ENCODE measurements at regions not wholly inside any gene's neighbourhood (a gene's known extent, or its start where the extent isn't known, plus 50 kb on each side); places are given as distances from the start of the nearest gene placed in this dataset.

GRCh38 chr22:48588878-48589450 lies 1238.7 kb downstream of the BRD1 start:
- Histone ChIP-seq H3K27ac (ENCODE audit: low read length) (no peak overlapping the region), H3K9ac (ENCODE audit: low read length in 2 of 2) (no peak overlapping the region), H3K9me3 (ENCODE audit: control insufficient read depth in 2 of 2, low read length in 2 of 2) (no peaks in the 10 kb centered on the region), H3K36me3 (ENCODE audit: control insufficient read depth in 2 of 2, insufficient read depth in 2 of 2, low read length in 2 of 2) (no peaks in the 10 kb centered on the region), H3K4me1 (ENCODE audit: control insufficient read depth, insufficient read depth, low read length) (no peaks in the 10 kb centered on the region), H3K27me3 (ENCODE audit: control insufficient read depth in 1 of 2, insufficient read depth in 2 of 2, low read length in 2 of 2) (peaks cover 17 to 20% of the 10 kb centered on the region in 2 donors), H3K4me3 (ENCODE audit: low read length in 2 of 2) (no peak overlapping the region)

- Histone ChIP-seq H3K36me3 (ENCODE audit: control insufficient read depth in 2 of 2, insufficient read depth in 2 of 2, low read length in 2 of 2) (no peaks in the 10 kb centered on the region), H3K4me3 (ENCODE audit: low read length in 2 of 2) (no peak overlapping the region), H3K9ac (ENCODE audit: low read length in 2 of 2) (no peak overlapping the region), H3K27me3 (ENCODE audit: control insufficient read depth in 1 of 2, insufficient read depth in 2 of 2, low read length in 2 of 2) (peaks cover 19 to 20% of the 10 kb centered on the region in 2 donors), H3K27ac (ENCODE audit: low read length) (no peak overlapping the region), H3K4me1 (ENCODE audit: control insufficient read depth, insufficient read depth, low read length) (no peaks in the 10 kb centered on the region), H3K9me3 (ENCODE audit: control insufficient read depth in 2 of 2, low read length in 2 of 2) (no peaks in the 10 kb centered on the region)
These were observed 1239.4 kb downstream of the BRD1 start for GRCh38 chr22:48588151-48588877.

GRCh38 chr22:48587236-48587865 lies 1240.3 kb downstream of the BRD1 start:
- no peaks in the 10 kb centered on the region for H3K36me3 ChIP-seq (ENCODE audit: control insufficient read depth in 2 of 2, insufficient read depth in 2 of 2, low read length in 2 of 2)
- H3K9me3 ChIP-seq (ENCODE audit: control insufficient read depth in 2 of 2, low read length in 2 of 2): no peaks in the 10 kb centered on the region
- peaks cover 19 to 23% of the 10 kb centered on the region in 2 donors for H3K27me3 ChIP-seq (ENCODE audit: control insufficient read depth in 1 of 2, insufficient read depth in 2 of 2, low read length in 2 of 2)

GRCh38 chr22:48586799-48587185 lies 1240.9 kb downstream of the BRD1 start:
- Histone ChIP-seq H3K4me1 (ENCODE audit: control insufficient read depth, insufficient read depth, low read length) (no peaks in the 10 kb centered on the region), H3K27ac (ENCODE audit: low read length) (no peak overlapping the region), H3K9me3 (ENCODE audit: control insufficient read depth in 2 of 2, low read length in 2 of 2) (no peaks in the 10 kb centered on the region), H3K4me3 (ENCODE audit: low read length in 2 of 2) (no peak overlapping the region), H3K36me3 (ENCODE audit: control insufficient read depth in 2 of 2, insufficient read depth in 2 of 2, low read length in 2 of 2) (no peaks in the 10 kb centered on the region), H3K27me3 (ENCODE audit: control insufficient read depth in 1 of 2, insufficient read depth in 2 of 2, low read length in 2 of 2) (peaks cover 19 to 23% of the 10 kb centered on the region in 2 donors), H3K9ac (ENCODE audit: low read length in 2 of 2) (no peak overlapping the region)

More at GRCh38 chr22:48587236-48587865, 1240.3 kb downstream of the BRD1 start:
- no peak overlapping the region for H3K4me3 ChIP-seq (ENCODE audit: low read length in 2 of 2)
- H3K9ac ChIP-seq (ENCODE audit: low read length in 2 of 2): no peak overlapping the region
- no peaks in the 10 kb centered on the region for H3K4me1 ChIP-seq (ENCODE audit: control insufficient read depth, insufficient read depth, low read length)
- no peak overlapping the region for H3K27ac ChIP-seq (ENCODE audit: low read length)

GRCh38 chr22:48585916-48586798 lies 1241.5 kb downstream of the BRD1 start:
- Histone ChIP-seq H3K36me3 (ENCODE audit: control insufficient read depth in 2 of 2, insufficient read depth in 2 of 2, low read length in 2 of 2) (no peaks in the 10 kb centered on the region), H3K27me3 (ENCODE audit: control insufficient read depth in 1 of 2, insufficient read depth in 2 of 2, low read length in 2 of 2) (peaks cover 19 to 23% of the 10 kb centered on the region in 2 donors), H3K4me3 (ENCODE audit: low read length in 2 of 2) (no peak overlapping the region), H3K27ac (ENCODE audit: low read length) (no peak overlapping the region), H3K4me1 (ENCODE audit: control insufficient read depth, insufficient read depth, low read length) (no peaks in the 10 kb centered on the region), H3K9me3 (ENCODE audit: control insufficient read depth in 2 of 2, low read length in 2 of 2) (no peaks in the 10 kb centered on the region), H3K9ac (ENCODE audit: low read length in 2 of 2) (no peak overlapping the region)

- peaks cover 23% of the 10 kb centered on the region in 2 donors for H3K27me3 ChIP-seq (ENCODE audit: control insufficient read depth in 1 of 2, insufficient read depth in 2 of 2, low read length in 2 of 2)
- no peaks in the 10 kb centered on the region for H3K4me1 ChIP-seq (ENCODE audit: control insufficient read depth, insufficient read depth, low read length)
- H3K27ac ChIP-seq (ENCODE audit: low read length): no peak overlapping the region
- H3K4me3 ChIP-seq (ENCODE audit: low read length in 2 of 2): no peak overlapping the region
- no peaks in the 10 kb centered on the region for H3K9me3 ChIP-seq (ENCODE audit: control insufficient read depth in 2 of 2, low read length in 2 of 2)
- no peak overlapping the region for H3K9ac ChIP-seq (ENCODE audit: low read length in 2 of 2)
- H3K36me3 ChIP-seq (ENCODE audit: control insufficient read depth in 2 of 2, insufficient read depth in 2 of 2, low read length in 2 of 2): no peaks in the 10 kb centered on the region
These were observed 1243.5 kb downstream of the BRD1 start for GRCh38 chr22:48584170-48584569.

GRCh38 chr22:48581796-48582469 lies 1245.7 kb downstream of the BRD1 start:
- no peaks in the 10 kb centered on the region for H3K9me3 ChIP-seq (ENCODE audit: control insufficient read depth in 2 of 2, low read length in 2 of 2)
- peaks cover 27 to 29% of the 10 kb centered on the region in 2 donors for H3K27me3 ChIP-seq (ENCODE audit: control insufficient read depth in 1 of 2, insufficient read depth in 2 of 2, low read length in 2 of 2)
- H3K36me3 ChIP-seq (ENCODE audit: control insufficient read depth in 2 of 2, insufficient read depth in 2 of 2, low read length in 2 of 2): no peaks in the 10 kb centered on the region
- H3K4me1 ChIP-seq (ENCODE audit: control insufficient read depth, insufficient read depth, low read length): no peaks in the 10 kb centered on the region
- H3K4me3 ChIP-seq (ENCODE audit: low read length in 2 of 2): no peak overlapping the region
- H3K27ac ChIP-seq (ENCODE audit: low read length): no peak overlapping the region
- H3K9ac ChIP-seq (ENCODE audit: low read length in 2 of 2): no peak overlapping the region

GRCh38 chr22:48581205-48581766 lies 1246.4 kb downstream of the BRD1 start:
- H3K9ac ChIP-seq (ENCODE audit: low read length in 2 of 2): no peak overlapping the region
- H3K36me3 ChIP-seq (ENCODE audit: control insufficient read depth in 2 of 2, insufficient read depth in 2 of 2, low read length in 2 of 2): no peaks in the 10 kb centered on the region
- H3K9me3 ChIP-seq (ENCODE audit: control insufficient read depth in 2 of 2, low read length in 2 of 2): no peaks in the 10 kb centered on the region
- H3K27ac ChIP-seq (ENCODE audit: low read length): no peak overlapping the region
- no peak overlapping the region for H3K4me3 ChIP-seq (ENCODE audit: low read length in 2 of 2)
- H3K27me3 ChIP-seq (ENCODE audit: control insufficient read depth in 1 of 2, insufficient read depth in 2 of 2, low read length in 2 of 2): peaks cover 26 to 32% of the 10 kb centered on the region in 2 donors
- peaks cover 2% of the 10 kb centered on the region for H3K4me1 ChIP-seq (ENCODE audit: control insufficient read depth, insufficient read depth, low read length)

GRCh38 chr22:48580481-48580970 lies 1247.1 kb downstream of the BRD1 start:
- H3K36me3 ChIP-seq (ENCODE audit: control insufficient read depth in 2 of 2, insufficient read depth in 2 of 2, low read length in 2 of 2): no peaks in the 10 kb centered on the region
- peaks cover 20 to 29% of the 10 kb centered on the region in 2 donors for H3K27me3 ChIP-seq (ENCODE audit: control insufficient read depth in 1 of 2, insufficient read depth in 2 of 2, low read length in 2 of 2)
- no peaks in the 10 kb centered on the region for H3K9me3 ChIP-seq (ENCODE audit: control insufficient read depth in 2 of 2, low read length in 2 of 2)
- no peak overlapping the region for H3K4me3 ChIP-seq (ENCODE audit: low read length in 2 of 2)
- H3K27ac ChIP-seq (ENCODE audit: low read length): no peak overlapping the region
- H3K4me1 ChIP-seq (ENCODE audit: control insufficient read depth, insufficient read depth, low read length): peaks cover 2% of the 10 kb centered on the region
- no peak overlapping the region for H3K9ac ChIP-seq (ENCODE audit: low read length in 2 of 2)

- Histone ChIP-seq H3K27ac (ENCODE audit: low read length) (no peak overlapping the region), H3K9me3 (ENCODE audit: control insufficient read depth in 2 of 2, low read length in 2 of 2) (no peaks in the 10 kb centered on the region), H3K4me1 (ENCODE audit: control insufficient read depth, insufficient read depth, low read length) (peaks cover 2% of the 10 kb centered on the region), H3K27me3 (ENCODE audit: control insufficient read depth in 1 of 2, insufficient read depth in 2 of 2, low read length in 2 of 2) (peaks cover 17 to 31% of the 10 kb centered on the region in 2 donors), H3K4me3 (ENCODE audit: low read length in 2 of 2) (no peak overlapping the region), H3K36me3 (ENCODE audit: control insufficient read depth in 2 of 2, insufficient read depth in 2 of 2, low read length in 2 of 2) (no peaks in the 10 kb centered on the region), H3K9ac (ENCODE audit: low read length in 2 of 2) (no peak overlapping the region)
These were observed 1247.8 kb downstream of the BRD1 start for GRCh38 chr22:48579928-48580309.

Measured in stomach smooth muscle (tissue), 2 donors.